Esophagus squamous epithelium (tissue), 5 donors: ENCODE measurements at regions not wholly inside any gene's neighbourhood (a gene's known extent, or its start where the extent isn't known, plus 50 kb on each side); places are given as distances from the start of the nearest gene placed in this dataset.

Experiments
- DNase-seq: peaks from one replicate; lab custom pipeline; 2025; lab: John Stamatoyannopoulos, UW
- H3K27ac ChIP-seq, 4 donors: fragments of 200-600 bp; sonication (generic); one replicate each; pipeline ENCODE4 v1.5.1; 2016 to 2019; ENCODE audit warnings: mild to moderate bottlenecking in 1 of 4
- H3K27me3 ChIP-seq, 4 donors: fragments of 200-600 bp; sonication (generic); 1 replicate in 3 of 4; 2 replicates in 1 of 4; pipeline versions ENCODE4 v1.5.1 to v1.6.0; 2017 to 2021; ENCODE audit warnings: antibody characterized with exemption in 1 of 4
- H3K36me3 ChIP-seq, 3 donors: fragments of 200-600 bp; sonication (generic); one replicate each; pipeline ENCODE4 v1.5.1; 2016 to 2019
- H3K4me1 ChIP-seq, 3 donors: fragments of 200-600 bp; sonication (generic); one replicate each; pipeline ENCODE4 v1.5.1; 2017 to 2019
- H3K4me3 ChIP-seq, 4 donors: fragments of 200-600 bp; sonication (generic); 1 replicate in 3 of 4; 2 replicates in 1 of 4; pipeline ENCODE4 v1.5.1; 2016 to 2019; ENCODE audit warnings: mild to moderate bottlenecking in 2 of 4, moderate library complexity in 1 of 4
- H3K9me3 ChIP-seq, 3 donors: fragments of 200-600 bp; sonication (generic); one replicate each; pipeline ENCODE4 v1.5.1; 2016 to 2019
- POLR2A ChIP-seq, 4 donors: fragments of 450-650 bp; IDR thresholded peaks; one replicate each; pipeline ENCODE4 v1.6.1; 2017; ENCODE audit warnings: antibody characterized with exemption in 4 of 4, mild to moderate bottlenecking in 4 of 4, moderate library complexity in 3 of 4
- WGBS, 2 donors: methylation state at CpG; one replicate each; pipeline ENCODE4 v1.1.5; 2018; 5-methylcytosine and 5-hydroxymethylcytosine counted together
- intact Hi-C: fragments of 100-400 bp; cut with DNase I; formaldehyde crosslinking; loops from one replicate; pipeline ENCODE4 v1.15.0; 2022
- TF ChIP-seq, protein P1 (sequence below), 6 experiments: fragments of 450-650 bp in 4 of 6; fragments of 200-600 bp in 2 of 6; sonication (generic) in 2 of 6; IDR thresholded peaks; one replicate each; pipeline ENCODE4 v1.5.1; 2016 to 2019; ENCODE audit warnings: antibody characterized with exemption in 6 of 6, mild to moderate bottlenecking in 4 of 6, moderate library complexity in 4 of 6
- donor health status: DM: yes; HTN: yes; CAD: no.

DNA sequence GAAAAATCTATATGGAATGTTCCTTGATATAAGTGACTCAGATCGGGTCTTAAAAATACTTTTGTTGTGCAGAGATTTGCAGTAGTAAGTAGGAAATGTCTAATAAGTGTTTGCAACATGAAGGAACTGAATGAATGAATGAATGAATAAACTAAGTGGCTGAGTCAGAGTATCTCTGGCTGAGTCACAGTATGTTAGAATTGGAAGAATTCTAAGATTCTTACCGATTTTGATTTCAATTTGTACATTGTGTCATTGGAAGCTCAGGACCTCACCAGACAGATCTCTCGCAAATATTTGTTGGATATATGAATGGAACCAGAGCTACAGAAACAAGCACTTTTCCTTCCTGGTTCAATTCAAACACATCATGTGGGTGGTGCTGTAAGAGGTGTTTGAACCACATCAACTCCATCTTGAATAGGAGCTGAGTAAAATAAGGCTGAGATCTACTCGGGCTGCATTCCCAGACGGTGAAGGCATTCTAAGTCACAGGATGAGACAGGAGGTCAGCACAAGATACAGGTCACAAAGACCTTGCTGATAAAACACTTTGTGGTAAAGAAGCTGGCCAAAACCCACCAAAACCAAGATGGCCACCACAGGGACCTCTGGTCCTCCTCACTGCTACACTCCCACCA is 123.9 kb upstream of the FOXN3 start:
- 67 to 74% methylated on average over 5 of the region's 5 CpGs for WGBS, 2 donors
- H3K27me3 ChIP-seq: no peaks in the 10 kb centered on the region
- intact Hi-C loops: no loop called here
- no peaks in the 10 kb centered on the region for H3K9me3 ChIP-seq
- H3K36me3 ChIP-seq: no peaks in the 10 kb centered on the region
- H3K4me3 ChIP-seq: no peak overlapping the region
- DNase-seq: no peak
- TF ChIP-seq, protein P1, sequence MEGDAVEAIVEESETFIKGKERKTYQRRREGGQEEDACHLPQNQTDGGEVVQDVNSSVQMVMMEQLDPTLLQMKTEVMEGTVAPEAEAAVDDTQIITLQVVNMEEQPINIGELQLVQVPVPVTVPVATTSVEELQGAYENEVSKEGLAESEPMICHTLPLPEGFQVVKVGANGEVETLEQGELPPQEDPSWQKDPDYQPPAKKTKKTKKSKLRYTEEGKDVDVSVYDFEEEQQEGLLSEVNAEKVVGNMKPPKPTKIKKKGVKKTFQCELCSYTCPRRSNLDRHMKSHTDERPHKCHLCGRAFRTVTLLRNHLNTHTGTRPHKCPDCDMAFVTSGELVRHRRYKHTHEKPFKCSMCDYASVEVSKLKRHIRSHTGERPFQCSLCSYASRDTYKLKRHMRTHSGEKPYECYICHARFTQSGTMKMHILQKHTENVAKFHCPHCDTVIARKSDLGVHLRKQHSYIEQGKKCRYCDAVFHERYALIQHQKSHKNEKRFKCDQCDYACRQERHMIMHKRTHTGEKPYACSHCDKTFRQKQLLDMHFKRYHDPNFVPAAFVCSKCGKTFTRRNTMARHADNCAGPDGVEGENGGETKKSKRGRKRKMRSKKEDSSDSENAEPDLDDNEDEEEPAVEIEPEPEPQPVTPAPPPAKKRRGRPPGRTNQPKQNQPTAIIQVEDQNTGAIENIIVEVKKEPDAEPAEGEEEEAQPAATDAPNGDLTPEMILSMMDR (IDR thresholded peaks at IDR 0.05): no peak
- TF ChIP-seq POLR2A (IDR thresholded peaks at IDR 0.05): no peak
- no peak overlapping the region for H3K27ac ChIP-seq
- H3K4me1 ChIP-seq: peaks cover 0 to 13% (median 4%) of the 10 kb centered on the region in 3 donors

GRCh38 chr14:89540009-89540829 is 123.2 kb upstream of the FOXN3 start:
- no peak overlapping the region for H3K4me3 ChIP-seq
- DNase-seq: no peak
- peaks cover 0 to 16% (median 4%) of the 10 kb centered on the region in 3 donors for H3K4me1 ChIP-seq
- H3K36me3 ChIP-seq: no peaks in the 10 kb centered on the region
- no peak for TF ChIP-seq POLR2A (IDR thresholded peaks at IDR 0.05)
- TF ChIP-seq, protein P1 (IDR thresholded peaks at IDR 0.05): no peak
- 75 to 83% methylated on average over 16 to 20 of the region's 20 CpGs for WGBS, 2 donors
- intact Hi-C loops: no loop called here
- no peaks in the 10 kb centered on the region for H3K9me3 ChIP-seq
- no peaks in the 10 kb centered on the region for H3K27me3 ChIP-seq
- H3K27ac ChIP-seq: no peak overlapping the region

DNA sequence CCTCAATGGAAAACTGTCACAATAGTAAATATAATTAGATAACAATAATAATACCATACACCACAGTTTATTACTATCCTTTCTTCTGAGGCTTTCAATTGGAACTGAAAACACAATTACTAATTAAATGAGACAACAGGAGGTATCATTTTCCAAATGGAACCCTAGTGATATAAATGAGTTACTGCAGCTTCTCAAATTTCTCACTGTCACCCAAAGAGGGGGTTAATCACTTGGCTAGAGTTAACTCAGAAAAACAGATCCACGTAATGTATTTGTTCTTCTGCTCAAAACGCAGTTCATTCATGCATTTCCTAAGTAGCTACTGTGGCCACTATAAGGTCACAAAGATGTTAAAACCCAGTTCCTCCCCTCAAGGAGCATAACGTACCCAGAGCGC is 120.9 kb upstream of the FOXN3 start:
- Histone ChIP-seq H3K36me3 (no peaks in the 10 kb centered on the region), H3K4me1 (peaks cover 0 to 20% (median 0%) of the 10 kb centered on the region in 3 donors), H3K4me3 (no peak overlapping the region), H3K9me3 (no peaks in the 10 kb centered on the region), H3K27me3 (no peaks in the 10 kb centered on the region), H3K27ac (no peak overlapping the region)
- 82 to 92% methylated on average over 4 of the region's 4 CpGs for WGBS, 2 donors
- TF ChIP-seq, protein P1 (IDR thresholded peaks at IDR 0.05): peak in 1 of 6 experiments; percentile 18
- TF ChIP-seq POLR2A (IDR thresholded peaks at IDR 0.05): no peak
- intact Hi-C loops: no loop called here
- DNase-seq: no peak

- WGBS, 2 donors: 70 to 77% methylated on average over 4 of the region's 4 CpGs
- intact Hi-C loops: no loop called here
- Histone ChIP-seq H3K27ac (no peak overlapping the region), H3K9me3 (no peaks in the 10 kb centered on the region), H3K36me3 (no peaks in the 10 kb centered on the region), H3K4me3 (no peak overlapping the region), H3K4me1 (peaks cover 0 to 27% (median 0%) of the 10 kb centered on the region in 3 donors), H3K27me3 (no peaks in the 10 kb centered on the region)
- TF ChIP-seq, protein P1 (IDR thresholded peaks at IDR 0.05): no peak
- no peak for TF ChIP-seq POLR2A (IDR thresholded peaks at IDR 0.05)
- DNase-seq: no peak
Observed at GRCh38 chr14:89534902-89535685, 118.1 kb upstream of the FOXN3 start.
